Mesendoderm (in vitro differentiated cells): ENCODE measurements at regions not wholly inside any gene's neighbourhood (a gene's known extent, or its start where the extent isn't known, plus 50 kb on each side); places are given as distances from the start of the nearest gene placed in this dataset.

Source experiments
- DNase-seq: peaks from one replicate; pipeline ENCODE4 v3.0.0; 2013
- H2AK5ac ChIP-seq: 2 replicates; pipeline ENCODE4 v1.6.1; 2013; ENCODE audit warnings: low read length, inconsistent platforms
- H2BK120ac ChIP-seq: 2 replicates; pipeline ENCODE4 v1.6.1; 2013; ENCODE audit warnings: low read depth, mild to moderate bottlenecking, low read length, moderate library complexity, mixed read lengths
- H2BK15ac ChIP-seq: replicated peaks from 2 replicates; pipeline ENCODE4 v1.6.1; 2013; ENCODE audit warnings: low read depth, mild to moderate bottlenecking, moderate library complexity
- H2BK5ac ChIP-seq: 2 replicates; pipeline ENCODE4 v1.6.1; 2013; ENCODE audit warnings: low read length, inconsistent platforms
- H3K18ac ChIP-seq: 2 replicates; pipeline ENCODE4 v1.6.1; 2013; ENCODE audit warnings: mild to moderate bottlenecking, low read length, mixed read lengths
- H3K23ac ChIP-seq: one replicate; pipeline ENCODE4 v1.6.1; 2013; ENCODE audit warnings: low read length
- H3K27ac ChIP-seq: 2 replicates; pipeline ENCODE4 v1.5.1; 2013; ENCODE audit warnings: low read depth, mild to moderate bottlenecking, inconsistent platforms, low read length, moderate library complexity
- H3K27me3 ChIP-seq: 2 replicates; pipeline ENCODE4 v1.6.1; 2013; ENCODE audit warnings: low read length, control low read depth, mild to moderate bottlenecking, inconsistent platforms; ENCODE audit not compliant: insufficient read depth, poor library complexity
- H3K36me3 ChIP-seq: 2 replicates; pipeline ENCODE4 v1.6.1; 2013; ENCODE audit warnings: low read length, inconsistent platforms; ENCODE audit not compliant: control insufficient read depth, insufficient read depth
- H3K4ac ChIP-seq: one replicate; pipeline ENCODE4 v1.6.1; 2013; ENCODE audit warnings: low read depth, mild to moderate bottlenecking, low read length, moderate library complexity
- H3K4me1 ChIP-seq: 2 replicates; pipeline ENCODE4 v1.6.1; 2013; ENCODE audit warnings: low read depth, low read length, inconsistent platforms; ENCODE audit not compliant: control insufficient read depth
- H3K4me2 ChIP-seq: 2 replicates; pipeline ENCODE4 v1.6.1; 2013; ENCODE audit warnings: low read length
- H3K4me3 ChIP-seq: 2 replicates; pipeline ENCODE4 v1.5.1; 2013; ENCODE audit warnings: mild to moderate bottlenecking, low read length
- H3K56ac ChIP-seq: one replicate; pipeline ENCODE4 v1.6.1; 2013; ENCODE audit warnings: low read length
- H3K79me1 ChIP-seq: 2 replicates; pipeline ENCODE4 v1.6.1; 2013; ENCODE audit warnings: low read length, inconsistent platforms
- H3K79me2 ChIP-seq: 2 replicates; pipeline ENCODE4 v1.6.1; 2013; ENCODE audit warnings: mild to moderate bottlenecking, low read length; ENCODE audit not compliant: control insufficient read depth, insufficient read depth
- H3K9ac ChIP-seq: 2 replicates; pipeline ENCODE4 v1.6.1; 2013; ENCODE audit warnings: low read length, inconsistent platforms
- H4K5ac ChIP-seq: one replicate; pipeline ENCODE4 v1.6.1; 2013; ENCODE audit warnings: low read length
- H4K8ac ChIP-seq: one replicate; pipeline ENCODE4 v1.6.1; 2013; ENCODE audit warnings: low read depth, mild to moderate bottlenecking, control low read depth, low read length, moderate library complexity
- WGBS: extraction: QIAGEN DNeasy Blood & Tissue Kit; methylation state at CpG from one replicate; pipeline ENCODE4 v1.1.7; 2013; ENCODE audit warnings: low lambda C conversion rate, missing lambda C conversion rate; ENCODE audit not compliant: insufficient coverage; ENCODE audit errors: extremely low coverage; 5-methylcytosine and 5-hydroxymethylcytosine counted together

- Histone ChIP-seq H3K4ac (no peak overlapping the region), H4K8ac (no peak overlapping the region), H3K9ac (no peak overlapping the region), H3K56ac (no peak overlapping the region), H4K5ac (no peak overlapping the region), H3K4me2 (no peak overlapping the region), H2AK5ac (no peak overlapping the region), H3K23ac (no peak overlapping the region), H2BK15ac (no peak overlapping the region), H3K4me1 (no peaks in the 10 kb centered on the region), H2BK5ac (no peak overlapping the region), H3K18ac (peak overlapping the region; percentile 39), H3K27ac (no peak overlapping the region), H3K79me1 (no peaks in the 10 kb centered on the region), H3K79me2 (no peaks in the 10 kb centered on the region), H3K27me3 (no peaks in the 10 kb centered on the region), H3K4me3 (no peak overlapping the region), H2BK120ac (no peak overlapping the region), H3K36me3 (no peaks in the 10 kb centered on the region)
- peak; percentile 9 for DNase-seq
- no CpG with 5 or more reads among the region's 7 CpGs for whole genome bisulfite sequencing
Measured at GRCh38 chr13:68232351-68233130, 1002.4 kb upstream of the PCDH9 start.

- no peak overlapping the region for H3K27ac ChIP-seq
- no peaks in the 10 kb centered on the region for H3K27me3 ChIP-seq
- H3K36me3 ChIP-seq: no peaks in the 10 kb centered on the region
- H4K5ac ChIP-seq: no peak overlapping the region
- H3K4ac ChIP-seq: no peak overlapping the region
- no peak overlapping the region for H3K4me3 ChIP-seq
- no peak for DNase-seq
- no peak overlapping the region for H2AK5ac ChIP-seq
- H3K18ac ChIP-seq: no peak overlapping the region
- no peaks in the 10 kb centered on the region for H3K79me2 ChIP-seq
- H3K23ac ChIP-seq: no peak overlapping the region
- H3K4me2 ChIP-seq: no peak overlapping the region
- no peak overlapping the region for H2BK120ac ChIP-seq
- H3K9ac ChIP-seq: no peak overlapping the region
- H3K79me1 ChIP-seq: no peaks in the 10 kb centered on the region
- no peaks in the 10 kb centered on the region for H3K4me1 ChIP-seq
- no peak overlapping the region for H3K56ac ChIP-seq
- no peak overlapping the region for H4K8ac ChIP-seq
- H2BK5ac ChIP-seq: no peak overlapping the region
- no peak overlapping the region for H2BK15ac ChIP-seq
- no CpG with 5 or more reads among the region's 5 CpGs for WGBS
Measured at GRCh38 chr13:68214691-68215415, 984.7 kb upstream of the PCDH9 start.

GRCh38 chr13:68199271-68199670, 969.1 kb upstream of the PCDH9 start:
- Histone ChIP-seq H2BK120ac (no peak overlapping the region), H3K9ac (no peak overlapping the region), H3K4me2 (no peak overlapping the region), H4K8ac (no peak overlapping the region), H2BK15ac (no peak overlapping the region), H2AK5ac (no peak overlapping the region), H3K79me1 (no peaks in the 10 kb centered on the region), H2BK5ac (no peak overlapping the region), H3K79me2 (no peaks in the 10 kb centered on the region), H3K4me1 (no peaks in the 10 kb centered on the region), H3K56ac (no peak overlapping the region), H3K23ac (no peak overlapping the region), H3K4me3 (no peak overlapping the region), H3K18ac (no peak overlapping the region), H4K5ac (no peak overlapping the region), H3K36me3 (no peaks in the 10 kb centered on the region), H3K4ac (no peak overlapping the region), H3K27me3 (no peaks in the 10 kb centered on the region), H3K27ac (no peak overlapping the region)
- WGBS: no CpG with 5 or more reads among the region's 2 CpGs
- no peak for DNase-seq

- Histone ChIP-seq H2BK5ac (no peak overlapping the region), H3K18ac (no peak overlapping the region), H3K4me1 (no peaks in the 10 kb centered on the region), H4K5ac (no peak overlapping the region), H3K9ac (no peak overlapping the region), H3K79me1 (no peaks in the 10 kb centered on the region), H2BK15ac (no peak overlapping the region), H3K4me3 (no peak overlapping the region), H3K56ac (no peak overlapping the region), H4K8ac (no peak overlapping the region), H3K4ac (no peak overlapping the region), H3K79me2 (no peaks in the 10 kb centered on the region), H3K4me2 (no peak overlapping the region), H3K27me3 (no peaks in the 10 kb centered on the region), H3K36me3 (no peaks in the 10 kb centered on the region), H3K23ac (no peak overlapping the region), H2BK120ac (no peak overlapping the region), H3K27ac (no peak overlapping the region), H2AK5ac (no peak overlapping the region)
- no CpG with 5 or more reads among the region's 4 CpGs for WGBS
- DNase-seq: peak; percentile 71
Measured at GRCh38 chr13:68190818-68191217, 960.7 kb upstream of the PCDH9 start.

- H4K8ac ChIP-seq: no peak overlapping the region
- H3K18ac ChIP-seq: no peak overlapping the region
- no CpG with 5 or more reads among the region's 3 CpGs for WGBS
- no peaks in the 10 kb centered on the region for H3K4me1 ChIP-seq
- no peak overlapping the region for H2AK5ac ChIP-seq
- H3K9ac ChIP-seq: no peak overlapping the region
- DNase-seq: no peak
- H2BK15ac ChIP-seq: no peak overlapping the region
- no peak overlapping the region for H2BK5ac ChIP-seq
- no peak overlapping the region for H2BK120ac ChIP-seq
- no peaks in the 10 kb centered on the region for H3K79me1 ChIP-seq
- H3K23ac ChIP-seq: no peak overlapping the region
- H3K56ac ChIP-seq: no peak overlapping the region
- H3K4me2 ChIP-seq: no peak overlapping the region
- H3K27ac ChIP-seq: no peak overlapping the region
- no peak overlapping the region for H4K5ac ChIP-seq
- no peak overlapping the region for H3K4me3 ChIP-seq
- no peaks in the 10 kb centered on the region for H3K36me3 ChIP-seq
- no peaks in the 10 kb centered on the region for H3K79me2 ChIP-seq
- no peak overlapping the region for H3K4ac ChIP-seq
- no peaks in the 10 kb centered on the region for H3K27me3 ChIP-seq
Measured at GRCh38 chr13:68185444-68186141, 955.5 kb upstream of the PCDH9 start.
